Activated CD4-positive, alpha-beta T cell treated with anti-CD3 and anti-CD28 coated beads, Interleukin-2, amount 50 U/mL, for 16 hours (primary cell): ENCODE measurements at regions not wholly inside any gene's neighbourhood (a gene's known extent, or its start where the extent isn't known, plus 50 kb on each side); places are given as distances from the start of the nearest gene placed in this dataset.

Experiments used
- DNase-seq: peaks from one replicate; pipeline ENCODE4 v3.0.0-alpha.2; 2020

DNA sequence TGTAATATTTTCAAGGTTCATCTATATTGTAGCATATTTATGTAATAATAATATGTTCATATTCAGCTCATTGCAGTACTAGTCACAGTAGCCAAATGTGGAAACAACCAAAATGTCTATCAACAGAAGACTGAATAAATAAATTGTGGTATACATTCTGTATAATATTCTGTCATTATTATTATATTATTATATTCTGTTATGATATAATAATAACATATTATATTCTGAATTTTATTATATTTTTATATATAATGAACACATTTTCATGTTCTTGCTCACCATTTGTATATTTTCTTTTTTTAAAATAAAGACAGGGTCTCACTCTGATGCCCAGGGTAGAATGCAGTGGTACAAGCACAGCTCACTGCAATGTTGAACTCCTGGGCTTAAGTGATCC lies 91.2 kb upstream of the STARD3NL start:
- no peak for DNase-seq

GRCh38 chr7:38102507-38102906 lies 75.5 kb upstream of the STARD3NL start:
- DNase-seq = no peak

GRCh38 chr7:38105874-38106483 lies 72.1 kb upstream of the STARD3NL start:
- peak; percentile 49 for DNase-seq

GRCh38 chr7:38107486-38107893 lies 70.6 kb upstream of the STARD3NL start:
- DNase-seq = peak; percentile 68

DNA sequence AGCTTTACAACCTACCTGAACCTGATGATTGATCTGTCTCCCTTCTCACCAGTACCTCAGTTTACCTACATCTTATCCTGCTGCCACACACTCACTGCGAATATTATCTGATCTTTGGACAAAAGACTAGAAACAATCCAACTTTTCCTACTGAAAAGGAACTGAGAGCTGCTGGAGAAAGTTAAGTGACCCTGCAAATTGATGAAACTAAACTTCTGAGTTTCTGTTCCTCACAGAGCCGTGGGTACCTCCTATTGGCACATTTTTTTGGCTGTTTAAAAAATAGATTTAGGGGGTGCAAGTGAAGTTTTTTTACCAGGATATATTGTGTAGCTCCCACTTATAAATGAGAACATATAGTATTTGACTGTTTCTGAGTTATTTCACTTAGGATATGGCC lies 66.0 kb upstream of the STARD3NL start:
- DNase-seq = no peak

GRCh38 chr7:38120076-38120475 lies 58.0 kb upstream of the STARD3NL start:
- DNase-seq = no peak

DNA sequence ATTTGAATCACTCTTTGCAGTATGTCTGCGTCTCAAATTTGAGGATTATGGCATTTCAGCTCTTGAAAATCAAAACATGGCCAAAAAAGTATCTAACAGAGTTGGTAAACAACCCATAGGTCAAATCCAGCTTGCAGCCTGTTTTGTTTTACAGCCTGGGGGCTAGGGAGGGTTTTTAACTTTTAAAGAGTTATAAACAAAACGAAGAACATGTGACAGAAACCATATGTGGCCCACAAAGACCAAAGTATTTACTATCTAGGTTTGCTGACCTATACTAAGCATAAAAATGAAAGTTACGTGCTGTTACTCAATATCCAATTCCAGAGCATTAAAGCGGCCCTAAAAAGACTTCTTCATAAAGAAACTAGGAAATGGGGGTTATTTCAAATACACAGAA lies 55.5 kb upstream of the STARD3NL start:
- DNase-seq = no peak

GRCh38 chr7:38123494-38123893 lies 54.6 kb upstream of the STARD3NL start:
- DNase-seq = no peak

GRCh38 chr7:38127216-38128207 lies 50.5 kb upstream of the STARD3NL start:
- DNase-seq = no peak
